GM23338 (cell line): ENCODE measurements at regions not wholly inside any gene's neighbourhood (a gene's known extent, or its start where the extent isn't known, plus 50 kb on each side); places are given as distances from the start of the nearest gene placed in this dataset.

ENCODE experiments used
- ATAC-seq: fragments of 200-7000 bp; cut with Tn5 transposase; 3 replicates; pipeline ENCODE4 v1.9.1; 2020
- DNase-seq: peaks from one replicate; pipeline ENCODE4 v3.0.0-alpha.2; 2015; ENCODE audit warnings: low spot score
- H2AFZ ChIP-seq: fragments of 200-600 bp; sonication (generic); 2 replicates; pipeline ENCODE4 v1.8.0; 2016; ENCODE audit warnings: antibody characterized with exemption, mild to moderate bottlenecking, moderate library complexity
- H3F3A ChIP-seq: fragments of 200-600 bp; sonication (generic); replicated peaks from 2 replicates; pipeline ENCODE4 v1.8.0; 2017; ENCODE audit warnings: antibody characterized with exemption, mixed run types, low read depth
- H3K27ac ChIP-seq: fragments of 200-600 bp; sonication (generic); 2 replicates; pipeline ENCODE4 v1.6.1; 2016; ENCODE audit warnings: low read depth
- H3K27me3 ChIP-seq: fragments of 200-600 bp; sonication (generic); 2 replicates; pipeline ENCODE4 v1.8.0; 2016; ENCODE audit warnings: mild to moderate bottlenecking, mixed run types, moderate library complexity; ENCODE audit not compliant: insufficient read depth
- H3K36me3 ChIP-seq: fragments of 200-600 bp; sonication (generic); 2 replicates; pipeline ENCODE4 v1.8.0; 2016; ENCODE audit warnings: mild to moderate bottlenecking; ENCODE audit not compliant: insufficient read depth
- H3K4me1 ChIP-seq: fragments of 200-600 bp; sonication (generic); 2 replicates; pipeline ENCODE4 v1.8.0; 2016; ENCODE audit warnings: mild to moderate bottlenecking, moderate library complexity; ENCODE audit not compliant: insufficient read depth
- H3K4me2 ChIP-seq: fragments of 200-600 bp; sonication (generic); 2 replicates; pipeline ENCODE4 v1.7.1; 2017; ENCODE audit warnings: mixed run types
- H3K4me3 ChIP-seq: fragments of 200-600 bp; sonication (generic); 2 replicates; pipeline ENCODE4 v1.6.1; 2016; ENCODE audit warnings: mixed run types
- H3K79me2 ChIP-seq: fragments of 200-600 bp; sonication (generic); replicated peaks from 2 replicates; pipeline ENCODE4 v1.8.0; 2017; ENCODE audit warnings: mild to moderate bottlenecking; ENCODE audit not compliant: insufficient read depth
- H3K9me2 ChIP-seq: fragments of 200-600 bp; sonication (generic); 2 replicates; pipeline ENCODE4 v1.8.0; 2017; ENCODE audit not compliant: insufficient read depth
- H4K20me1 ChIP-seq: fragments of 200-600 bp; sonication (generic); replicated peaks from 2 replicates; pipeline ENCODE4 v1.8.0; 2017; ENCODE audit warnings: mild to moderate bottlenecking; ENCODE audit not compliant: insufficient read depth
- H3K27ac Mint-ChIP-seq: 2 replicates; pipeline ENCODE4 v1.8.0; 2020; ENCODE audit warnings: inconsistent platforms, mild to moderate bottlenecking, moderate library complexity, mixed read lengths
- H3K27me3 Mint-ChIP-seq: 3 replicates; pipeline ENCODE4 v1.8.0; 2022; ENCODE audit warnings: low read depth, mild to moderate bottlenecking, moderate library complexity, mixed read lengths, inconsistent platforms; ENCODE audit not compliant: insufficient read depth, poor library complexity
- H3K36me3 Mint-ChIP-seq: 3 replicates; pipeline ENCODE4 v1.8.0; 2021; ENCODE audit warnings: low read depth, mild to moderate bottlenecking, inconsistent platforms, moderate library complexity, mixed read lengths
- H3K4me1 Mint-ChIP-seq: 3 replicates; pipeline ENCODE4 v1.8.0; 2020; ENCODE audit warnings: mild to moderate bottlenecking, inconsistent platforms, mixed read lengths
- H3K4me3 Mint-ChIP-seq: 3 replicates; pipeline ENCODE4 v1.8.0; 2021; ENCODE audit warnings: moderate library complexity, mild to moderate bottlenecking, inconsistent platforms, mixed read lengths
- H3K9me3 Mint-ChIP-seq: 3 replicates; pipeline ENCODE4 v1.8.0; 2020; ENCODE audit warnings: moderate library complexity, mild to moderate bottlenecking, inconsistent platforms, mixed read lengths
- ETS1 ChIP-seq: IDR thresholded peaks from 2 replicates; pipeline ENCODE4 v1.6.1; 2016; ENCODE audit warnings: antibody characterized with exemption
- EZH2 ChIP-seq: fragments of 200-600 bp; sonication (generic); IDR thresholded peaks from one replicate; pipeline ENCODE4 v1.8.0; 2017; ENCODE audit warnings: antibody characterized with exemption, mild to moderate bottlenecking, low read depth; ENCODE audit not compliant: unreplicated experiment
- EZH2phosphoT487 ChIP-seq: fragments of 200-600 bp; sonication (generic); IDR thresholded peaks from one replicate; pipeline ENCODE4 v1.8.1; 2018; ENCODE audit warnings: antibody characterized with exemption; ENCODE audit not compliant: unreplicated experiment
- NANOG ChIP-seq: IDR thresholded peaks from 2 replicates; pipeline ENCODE4 v1.6.1; 2016; ENCODE audit warnings: antibody characterized with exemption, borderline replicate concordance
- POLR2AphosphoS5 ChIP-seq: IDR thresholded peaks from 2 replicates; pipeline ENCODE4 v1.6.1; 2016; ENCODE audit warnings: antibody characterized with exemption, low read depth
- ZNF462 ChIP-seq: fragments of 250-450 bp; sonication (Bioruptor Pico); IDR thresholded peaks from 2 replicates; pipeline ENCODE4 v1.5.0; 2020; ENCODE audit warnings: mild to moderate bottlenecking, moderate library complexity

- TF ChIP-seq ZNF462 (CRISPR knock-in tag) (no peak), EZH2 (no peak), POLR2AphosphoS5 (no peak), EZH2phosphoT487 (no peak), NANOG (no peak)
Measured at GRCh38 chr16:85213926-85214675, 101.8 kb upstream of the CIBAR2 start (continued).

- H4K20me1 ChIP-seq: no peaks in the 10 kb centered on the region; the same call in 1 of the 2 replicates
- H2AFZ ChIP-seq: no peak overlapping the region
- H3K36me3 ChIP-seq: no peaks in the 10 kb centered on the region
- no peak for ATAC-seq
- no peaks in the 10 kb centered on the region for H3K27me3 ChIP-seq
- H3K79me2 ChIP-seq: peaks cover 10% of the 10 kb centered on the region; the same call in 1 of the 2 replicates
- H3K4me3 Mint-ChIP-seq: no peak overlapping the region
- no peak overlapping the region for H3K4me3 ChIP-seq
- peaks cover 32% of the 10 kb centered on the region for H3K4me1 Mint-ChIP-seq
- no peak overlapping the region for H3K27ac ChIP-seq
- H3K27ac Mint-ChIP-seq: no peak overlapping the region
- no peaks in the 10 kb centered on the region for H3K9me2 ChIP-seq
- H3K4me1 ChIP-seq: peaks cover 6% of the 10 kb centered on the region
- H3K27me3 Mint-ChIP-seq: peaks cover 16% of the 10 kb centered on the region
- TF ChIP-seq EZH2phosphoT487: no peak
- TF ChIP-seq ZNF462 (CRISPR knock-in tag): no peak
- no peak for TF ChIP-seq NANOG
- no peak for TF ChIP-seq ETS1
- H3K4me2 ChIP-seq: no peak overlapping the region
- no peak for DNase-seq
- H3F3A ChIP-seq: no peaks in the 10 kb centered on the region
- no peaks in the 10 kb centered on the region for H3K9me3 Mint-ChIP-seq
- no peaks in the 10 kb centered on the region for H3K36me3 Mint-ChIP-seq
Measured at GRCh38 chr16:85215478-85216118, 103.3 kb upstream of the CIBAR2 start.
